ENCODE measurements at regions not wholly inside any gene's neighbourhood (a gene's known extent, or its start where the extent isn't known, plus 50 kb on each side); places are given as distances from the start of the nearest gene placed in this dataset.
"Not testable (repeated sequence)": the region's sequence is repeated elsewhere in the genome, so short reads cannot be mapped to it uniquely, and the experiment has no call there.

GRCh38 chrX:77174680-77175519 is 272.3 kb upstream of the FGF16 start:
- H3K36me3 Mint-ChIP-seq: no peaks in the 10 kb centered on the region
- H3K27ac Mint-ChIP-seq: no peak overlapping the region
- no peaks in the 10 kb centered on the region for H3K27me3 Mint-ChIP-seq
- no peaks in the 10 kb centered on the region for H3K4me1 Mint-ChIP-seq
- H3K9me3 Mint-ChIP-seq: no peaks in the 10 kb centered on the region
- H3K4me3 Mint-ChIP-seq: no peak overlapping the region

GRCh38 chrX:77200663-77201062 is 246.5 kb upstream of the FGF16 start:
- Mint-ChIP-seq H3K27ac (no peak overlapping the region), H3K9me3 (no peaks in the 10 kb centered on the region), H3K27me3 (no peaks in the 10 kb centered on the region), H3K36me3 (no peaks in the 10 kb centered on the region), H3K4me3 (no peak overlapping the region), H3K4me1 (no peaks in the 10 kb centered on the region)

GRCh38 chrX:77223046-77223445 is 224.1 kb upstream of the FGF16 start:
- H3K36me3 Mint-ChIP-seq: no peaks in the 10 kb centered on the region
- H3K4me3 Mint-ChIP-seq: no peak overlapping the region
- no peak overlapping the region for H3K27ac Mint-ChIP-seq
- peaks cover 8% of the 10 kb centered on the region for H3K9me3 Mint-ChIP-seq
- no peaks in the 10 kb centered on the region for H3K4me1 Mint-ChIP-seq
- peaks cover 5% of the 10 kb centered on the region for H3K27me3 Mint-ChIP-seq

GRCh38 chrX:77264490-77264889 is 182.7 kb upstream of the FGF16 start:
- H3K27me3 Mint-ChIP-seq: no peaks in the 10 kb centered on the region
- no peaks in the 10 kb centered on the region for H3K4me1 Mint-ChIP-seq
- H3K4me3 Mint-ChIP-seq: no peak overlapping the region
- H3K36me3 Mint-ChIP-seq: no peaks in the 10 kb centered on the region
- no peak overlapping the region for H3K27ac Mint-ChIP-seq
- peaks cover 13% of the 10 kb centered on the region for H3K9me3 Mint-ChIP-seq

DNA sequence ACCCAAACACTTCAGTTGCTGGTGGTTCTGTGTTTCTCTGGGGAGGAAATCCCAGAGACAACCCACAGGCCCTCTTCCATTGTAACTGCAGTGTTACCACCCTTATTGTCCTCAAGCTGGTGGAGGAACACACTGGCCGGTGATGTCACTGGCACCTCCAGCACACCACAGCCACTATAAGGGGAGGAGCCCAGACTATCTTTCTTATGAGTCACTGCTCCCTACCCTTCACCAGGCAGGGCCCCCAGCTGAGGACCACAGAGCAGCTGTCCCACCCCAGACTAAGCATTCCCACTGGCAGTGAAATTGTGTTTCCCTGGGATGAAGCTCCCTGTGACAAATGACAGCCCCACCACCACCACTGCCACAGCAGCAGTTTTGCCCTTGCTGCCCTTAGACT is 171.8 kb upstream of the FGF16 start:
- H3K27ac Mint-ChIP-seq: no peak overlapping the region
- H3K4me3 Mint-ChIP-seq: no peak overlapping the region
- no peaks in the 10 kb centered on the region for H3K36me3 Mint-ChIP-seq
- no peaks in the 10 kb centered on the region for H3K4me1 Mint-ChIP-seq
- no peaks in the 10 kb centered on the region for H3K27me3 Mint-ChIP-seq
- no peaks in the 10 kb centered on the region for H3K9me3 Mint-ChIP-seq

GRCh38 chrX:77276742-77277141 is 170.4 kb upstream of the FGF16 start:
- Mint-ChIP-seq H3K27me3 (peaks cover 2% of the 10 kb centered on the region), H3K27ac (no peak overlapping the region), H3K36me3 (no peaks in the 10 kb centered on the region), H3K4me1 (no peaks in the 10 kb centered on the region), H3K4me3 (no peak overlapping the region), H3K9me3 (no peaks in the 10 kb centered on the region)

- no peaks in the 10 kb centered on the region for H3K9me3 Mint-ChIP-seq
- no peak overlapping the region for H3K27ac Mint-ChIP-seq
- H3K36me3 Mint-ChIP-seq: no peaks in the 10 kb centered on the region
- H3K4me1 Mint-ChIP-seq: no peaks in the 10 kb centered on the region
- H3K4me3 Mint-ChIP-seq: no peak overlapping the region
- peaks cover 2% of the 10 kb centered on the region for H3K27me3 Mint-ChIP-seq
These were observed 169.3 kb upstream of the FGF16 start for GRCh38 chrX:77277911-77278310.

DNA sequence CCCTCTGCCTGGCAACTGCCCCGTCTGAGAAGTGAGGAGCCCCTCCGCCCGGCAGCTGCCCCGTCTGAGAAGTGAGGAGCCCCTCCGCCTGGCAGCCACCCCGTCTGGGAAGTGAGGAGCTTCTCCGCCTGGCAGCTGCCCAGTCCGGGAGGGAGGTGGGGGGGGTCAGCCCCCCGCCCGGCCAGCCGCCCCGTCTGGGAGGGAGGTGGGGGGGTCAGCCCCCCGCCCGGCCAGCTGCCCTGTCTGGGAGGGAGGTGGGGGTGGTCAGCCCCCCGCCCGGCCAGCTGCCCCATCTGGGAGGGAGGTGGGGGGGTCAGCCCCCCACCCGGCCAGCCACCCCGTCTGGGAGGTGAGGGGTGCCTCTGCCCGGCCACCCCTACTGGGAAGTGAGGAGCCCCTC is 167.8 kb upstream of the FGF16 start:
- not testable (repeated sequence) for H3K27ac Mint-ChIP-seq, H3K27me3 Mint-ChIP-seq, H3K4me1 Mint-ChIP-seq

GRCh38 chrX:77293331-77293995 is 153.7 kb upstream of the FGF16 start:
- Mint-ChIP-seq H3K9me3 (peaks cover 7% of the 10 kb centered on the region), H3K36me3 (no peaks in the 10 kb centered on the region), H3K4me3 (no peak overlapping the region), H3K27me3 (no peaks in the 10 kb centered on the region), H3K4me1 (no peaks in the 10 kb centered on the region), H3K27ac (no peak overlapping the region)

More for the DNA sequence above, 167.8 kb upstream of the FGF16 start:
- H3K36me3 Mint-ChIP-seq, H3K4me3 Mint-ChIP-seq, H3K9me3 Mint-ChIP-seq: not testable (repeated sequence)

DNA sequence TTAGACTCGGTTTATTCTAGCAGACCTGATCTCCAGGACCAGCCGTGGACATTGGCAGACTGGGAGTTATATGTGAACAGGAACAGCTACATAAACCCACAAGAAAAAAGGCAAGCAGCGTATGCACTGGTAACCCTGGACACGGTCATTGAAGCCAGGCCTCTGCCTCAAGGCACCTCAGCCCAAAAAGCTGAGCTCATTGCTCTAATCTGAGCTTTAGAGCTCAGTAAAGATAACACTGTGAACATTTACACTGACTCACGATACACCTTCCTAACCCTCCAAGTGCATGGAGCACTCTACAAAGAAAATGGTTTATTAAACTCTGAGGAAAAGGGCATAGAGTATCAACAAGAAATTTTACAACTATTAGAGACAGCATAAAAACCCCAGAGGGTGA is 148.9 kb upstream of the FGF16 start:
- H3K4me1 Mint-ChIP-seq: no peaks in the 10 kb centered on the region
- H3K27ac Mint-ChIP-seq: no peak overlapping the region
- H3K27me3 Mint-ChIP-seq: no peaks in the 10 kb centered on the region
- H3K4me3 Mint-ChIP-seq: no peak overlapping the region
- H3K9me3 Mint-ChIP-seq: peaks cover 11% of the 10 kb centered on the region
- no peaks in the 10 kb centered on the region for H3K36me3 Mint-ChIP-seq

DNA sequence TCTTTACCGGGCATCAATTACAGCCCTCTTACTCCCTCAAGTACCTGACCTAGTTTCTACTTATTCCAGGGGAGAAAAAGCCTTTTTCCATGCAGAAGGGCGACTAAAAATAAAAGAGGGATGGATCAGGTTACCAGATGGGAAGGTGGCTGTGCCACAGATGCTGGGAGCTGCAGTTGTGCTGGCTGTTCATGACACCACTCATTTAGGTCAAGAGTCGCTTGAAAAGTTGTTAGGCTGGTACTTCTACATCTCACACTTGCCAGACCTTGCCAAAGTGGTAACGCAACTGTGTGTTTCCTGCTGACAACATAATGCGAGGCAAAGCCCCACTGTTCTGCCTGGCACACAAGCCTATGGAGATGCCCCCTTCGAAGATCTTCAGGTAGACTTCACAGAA is 148.4 kb upstream of the FGF16 start:
- H3K9me3 Mint-ChIP-seq: peaks cover 11% of the 10 kb centered on the region

GRCh38 chrX:77299549-77299948 is 147.6 kb upstream of the FGF16 start:
- Mint-ChIP-seq H3K36me3 (no peaks in the 10 kb centered on the region), H3K4me1 (no peaks in the 10 kb centered on the region), H3K27me3 (no peaks in the 10 kb centered on the region), H3K9me3 (peaks cover 7% of the 10 kb centered on the region), H3K27ac (no peak overlapping the region), H3K4me3 (no peak overlapping the region)

More for the DNA sequence above, 148.4 kb upstream of the FGF16 start:
- Mint-ChIP-seq H3K4me1 (no peaks in the 10 kb centered on the region), H3K4me3 (no peak overlapping the region), H3K27ac (no peak overlapping the region), H3K27me3 (no peaks in the 10 kb centered on the region), H3K36me3 (no peaks in the 10 kb centered on the region)

GRCh38 chrX:77342004-77342403 is 105.2 kb upstream of the FGF16 start:
- H3K9me3 Mint-ChIP-seq: no peaks in the 10 kb centered on the region
- peaks cover 6% of the 10 kb centered on the region for H3K27me3 Mint-ChIP-seq
- H3K36me3 Mint-ChIP-seq: no peaks in the 10 kb centered on the region
- no peaks in the 10 kb centered on the region for H3K4me1 Mint-ChIP-seq
- H3K27ac Mint-ChIP-seq: no peak overlapping the region
- no peak overlapping the region for H3K4me3 Mint-ChIP-seq

DNA sequence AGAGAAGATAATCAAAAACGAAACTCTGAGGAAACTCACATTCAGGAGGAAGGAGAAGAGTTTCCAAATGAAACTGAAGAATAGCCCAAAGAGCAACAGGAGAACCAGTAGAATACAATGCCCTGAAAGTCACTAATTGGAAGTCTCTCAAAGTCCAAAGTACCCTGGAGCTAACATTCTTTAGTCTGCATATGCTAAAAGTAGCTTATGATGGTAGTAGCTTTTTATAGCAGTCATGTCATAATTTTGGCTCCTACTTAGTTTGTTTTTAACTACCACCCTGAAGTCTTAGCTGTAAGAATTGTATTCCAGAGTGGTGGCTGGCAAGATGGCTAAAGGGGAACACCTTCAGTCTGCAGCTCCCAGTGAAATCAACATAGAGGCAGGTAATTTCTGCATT is 100.3 kb upstream of the FGF16 start:
- Mint-ChIP-seq H3K36me3 (peaks cover 3% of the 10 kb centered on the region), H3K4me3 (no peak overlapping the region), H3K9me3 (peaks cover 6% of the 10 kb centered on the region), H3K4me1 (no peaks in the 10 kb centered on the region), H3K27ac (no peak overlapping the region), H3K27me3 (peaks cover 6% of the 10 kb centered on the region)

- Mint-ChIP-seq H3K4me1 (no peaks in the 10 kb centered on the region), H3K4me3 (no peak overlapping the region), H3K27me3 (peaks cover 6% of the 10 kb centered on the region), H3K27ac (no peak overlapping the region), H3K9me3 (peaks cover 6% of the 10 kb centered on the region), H3K36me3 (peaks cover 3% of the 10 kb centered on the region)
These were observed 99.6 kb upstream of the FGF16 start for GRCh38 chrX:77347572-77347971.

DNA sequence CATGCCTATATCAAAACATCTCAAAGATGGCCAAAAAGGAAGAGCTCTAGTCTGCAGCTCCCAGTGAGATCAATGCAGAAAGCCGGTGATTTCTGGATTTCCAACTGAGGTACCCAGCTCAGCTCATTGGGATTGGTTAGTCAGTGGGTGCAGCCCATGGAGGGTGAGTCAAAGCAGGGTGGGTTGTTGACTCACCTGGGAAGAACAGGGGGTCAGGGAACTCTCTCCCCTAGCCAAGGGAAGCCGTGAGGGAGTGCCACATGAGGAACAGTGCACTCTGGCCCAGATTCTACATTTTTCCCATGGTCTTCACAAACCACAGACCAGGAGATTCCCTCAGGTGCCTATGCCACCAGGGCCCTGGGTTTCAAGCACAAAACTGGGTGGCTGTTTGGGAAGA is 57.3 kb upstream of the FGF16 start:
- no peak overlapping the region for H3K4me3 Mint-ChIP-seq
- H3K36me3 Mint-ChIP-seq: peaks cover 3% of the 10 kb centered on the region
- H3K4me1 Mint-ChIP-seq: no peaks in the 10 kb centered on the region
- peaks cover 11% of the 10 kb centered on the region for H3K27me3 Mint-ChIP-seq
- H3K27ac Mint-ChIP-seq: no peak overlapping the region
- peaks cover 5% of the 10 kb centered on the region for H3K9me3 Mint-ChIP-seq

Data from activated naive CD4-positive, alpha-beta T cell treated with anti-CD3 and anti-CD28 coated beads, Interleukin-2, amount 50 U/mL, for 24 hours (primary cell).